ENCODE measurements at regions not wholly inside any gene's neighbourhood (a gene's known extent, or its start where the extent isn't known, plus 50 kb on each side); places are given as distances from the start of the nearest gene placed in this dataset.

DNA sequence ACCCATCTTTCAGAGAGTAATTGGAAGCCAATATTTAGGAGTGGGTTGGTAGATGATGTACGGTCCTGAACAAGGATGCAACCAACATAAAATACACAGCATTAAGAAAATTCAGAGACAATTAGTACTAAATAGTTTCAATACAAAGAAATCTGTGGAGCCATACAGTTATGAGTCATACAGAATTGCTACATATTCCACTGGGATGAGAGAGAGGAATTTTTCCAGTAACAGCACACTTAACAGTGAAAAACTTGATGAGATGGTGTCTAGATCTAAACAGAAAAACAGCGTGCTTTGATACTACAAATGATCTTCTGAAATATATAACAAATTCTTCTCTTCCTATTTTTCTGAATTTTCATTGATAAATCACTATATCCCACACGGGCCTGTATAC is 1999.3 kb upstream of the CDH9 start:
- TF ChIP-seq, protein P1, sequence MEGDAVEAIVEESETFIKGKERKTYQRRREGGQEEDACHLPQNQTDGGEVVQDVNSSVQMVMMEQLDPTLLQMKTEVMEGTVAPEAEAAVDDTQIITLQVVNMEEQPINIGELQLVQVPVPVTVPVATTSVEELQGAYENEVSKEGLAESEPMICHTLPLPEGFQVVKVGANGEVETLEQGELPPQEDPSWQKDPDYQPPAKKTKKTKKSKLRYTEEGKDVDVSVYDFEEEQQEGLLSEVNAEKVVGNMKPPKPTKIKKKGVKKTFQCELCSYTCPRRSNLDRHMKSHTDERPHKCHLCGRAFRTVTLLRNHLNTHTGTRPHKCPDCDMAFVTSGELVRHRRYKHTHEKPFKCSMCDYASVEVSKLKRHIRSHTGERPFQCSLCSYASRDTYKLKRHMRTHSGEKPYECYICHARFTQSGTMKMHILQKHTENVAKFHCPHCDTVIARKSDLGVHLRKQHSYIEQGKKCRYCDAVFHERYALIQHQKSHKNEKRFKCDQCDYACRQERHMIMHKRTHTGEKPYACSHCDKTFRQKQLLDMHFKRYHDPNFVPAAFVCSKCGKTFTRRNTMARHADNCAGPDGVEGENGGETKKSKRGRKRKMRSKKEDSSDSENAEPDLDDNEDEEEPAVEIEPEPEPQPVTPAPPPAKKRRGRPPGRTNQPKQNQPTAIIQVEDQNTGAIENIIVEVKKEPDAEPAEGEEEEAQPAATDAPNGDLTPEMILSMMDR (IDR thresholded peaks at IDR 0.05): no peak
- no peak for TF ChIP-seq EZH2 (IDR thresholded peaks at IDR 0.05)
- TF ChIP-seq EZH2phosphoT487 (IDR thresholded peaks at IDR 0.05): no peak
